RKO (cell line): ENCODE measurements at regions not wholly inside any gene's neighbourhood (a gene's known extent, or its start where the extent isn't known, plus 50 kb on each side); places are given as distances from the start of the nearest gene placed in this dataset.

Experiments
- DNase-seq: peaks from one replicate; pipeline ENCODE4 v3.0.0-alpha.2; 2016; ENCODE audit warnings: low spot score

- DNase-seq = no peak
Measured at GRCh38 chr1:94644352-94644751, 102.8 kb upstream of the F3 start.

- no peak for DNase-seq
Measured at GRCh38 chr1:94643819-94644218, 102.3 kb upstream of the F3 start.

DNA sequence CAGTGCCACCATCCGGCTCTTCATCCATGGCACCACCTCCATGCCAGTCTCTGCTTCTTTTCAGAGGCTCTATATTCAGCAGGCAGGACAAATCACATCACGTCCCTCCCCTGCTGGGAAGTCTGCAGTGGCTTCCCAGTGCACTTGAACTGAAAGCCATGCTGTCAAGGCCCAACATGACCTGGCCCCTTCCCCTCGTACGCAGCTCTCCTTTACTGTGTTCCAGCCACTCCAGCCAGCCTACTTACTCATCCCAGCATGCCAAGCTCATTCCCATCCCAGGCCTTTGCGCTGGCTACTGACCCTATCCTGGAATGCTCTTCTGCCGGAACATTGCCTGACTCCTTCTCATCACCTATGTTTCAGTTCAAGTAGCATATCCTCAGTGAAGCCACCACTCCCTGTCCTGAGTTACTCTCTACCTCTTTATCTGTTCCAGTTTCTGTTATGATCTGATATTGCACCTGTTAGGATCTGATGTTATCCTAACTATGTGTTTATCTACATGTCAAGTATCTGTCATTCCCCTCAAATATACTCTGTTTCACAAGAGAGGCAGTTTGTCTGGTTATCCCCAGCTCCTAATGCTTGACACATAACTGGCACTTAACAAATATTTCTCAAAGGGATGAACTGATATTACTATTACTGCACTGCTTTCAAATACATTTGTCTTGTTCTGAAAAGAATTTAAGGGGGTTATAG is 101.2 kb upstream of the F3 start:
- DNase-seq = no peak

DNA sequence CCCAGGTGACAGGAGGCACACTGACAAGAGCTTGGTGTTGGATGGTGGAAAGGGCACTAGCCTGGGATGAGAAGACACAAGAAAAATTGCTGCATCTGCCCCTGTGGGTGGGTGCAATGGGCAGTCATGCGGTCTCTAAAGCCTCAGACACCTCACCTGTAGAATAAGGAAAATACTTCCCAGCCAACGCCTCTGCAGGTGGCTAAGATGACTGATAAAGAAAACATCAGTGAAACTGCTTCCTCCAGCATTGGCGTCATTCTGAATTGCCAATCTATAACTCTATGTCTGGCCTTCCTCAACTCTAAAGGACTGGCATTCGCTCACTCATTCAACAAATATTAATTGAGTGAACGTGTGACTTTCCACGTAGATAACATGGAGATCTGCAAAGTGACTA is 100.4 kb upstream of the F3 start:
- DNase-seq = no peak

DNA sequence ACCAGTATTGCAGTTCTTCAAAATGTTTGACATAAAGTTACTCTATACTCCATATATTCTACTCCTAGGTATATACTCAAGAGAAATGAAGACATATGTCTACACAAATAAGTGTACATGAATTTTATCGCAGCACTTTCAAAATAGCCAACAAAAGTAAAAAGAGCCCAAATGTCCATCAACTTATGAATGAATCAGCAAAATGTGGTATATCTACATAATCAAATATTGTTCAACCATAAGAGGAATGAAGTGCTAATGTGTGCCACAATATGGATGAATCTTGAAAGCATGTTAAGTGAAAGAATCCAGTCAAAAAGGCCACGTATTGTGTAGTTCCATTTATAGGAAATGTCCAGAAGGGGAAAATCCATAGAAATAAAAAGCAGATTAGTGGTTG is 98.6 kb upstream of the F3 start:
- no peak for DNase-seq

- DNase-seq = no peak
Measured at GRCh38 chr1:94637121-94637520, 95.6 kb upstream of the F3 start.

GRCh38 chr1:94636624-94637023 is 95.1 kb upstream of the F3 start:
- no peak for DNase-seq

DNA sequence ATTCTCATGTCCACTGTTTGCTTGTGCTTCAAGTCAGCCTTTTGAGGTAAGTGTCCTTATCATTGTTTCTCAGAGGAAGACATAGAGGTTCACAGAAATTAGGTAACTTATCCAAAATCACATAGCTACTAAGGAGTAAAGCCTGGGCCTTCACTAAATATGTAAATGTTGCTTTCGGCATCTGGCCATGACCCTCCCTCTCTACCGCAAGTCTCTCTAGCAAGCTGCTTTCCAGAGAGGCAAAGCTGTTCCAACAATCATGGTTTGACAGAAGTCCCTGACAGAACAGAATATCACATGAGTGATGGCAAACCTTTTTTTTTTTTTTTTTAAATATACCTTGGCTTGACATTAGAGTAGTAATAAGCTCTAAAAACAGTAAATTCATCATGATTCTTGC is 94.5 kb upstream of the F3 start:
- DNase-seq = no peak

DNA sequence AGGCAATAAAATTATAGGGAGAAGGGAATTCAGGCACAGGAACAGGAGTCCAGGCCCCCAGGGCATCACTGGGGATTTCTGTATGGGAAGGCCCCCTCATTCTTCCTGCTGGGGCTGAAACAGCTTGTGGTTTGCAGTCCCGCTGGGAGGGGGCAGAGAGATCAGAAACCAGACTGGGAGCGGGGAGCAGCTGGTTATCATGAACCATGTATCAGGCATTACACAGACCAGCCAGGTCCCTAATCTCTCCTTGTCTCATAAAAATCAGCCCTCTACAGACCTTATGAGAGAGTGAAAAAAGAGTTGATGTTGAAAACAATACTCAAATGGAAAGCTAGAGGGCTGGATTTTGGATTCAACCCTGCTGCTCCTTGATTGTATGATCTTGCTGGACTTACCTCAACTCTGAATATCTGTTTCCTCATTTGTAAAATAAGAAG is 93.4 kb upstream of the F3 start:
- no peak for DNase-seq

GRCh38 chr1:94633051-94633450 is 91.5 kb upstream of the F3 start:
- no peak for DNase-seq

DNA sequence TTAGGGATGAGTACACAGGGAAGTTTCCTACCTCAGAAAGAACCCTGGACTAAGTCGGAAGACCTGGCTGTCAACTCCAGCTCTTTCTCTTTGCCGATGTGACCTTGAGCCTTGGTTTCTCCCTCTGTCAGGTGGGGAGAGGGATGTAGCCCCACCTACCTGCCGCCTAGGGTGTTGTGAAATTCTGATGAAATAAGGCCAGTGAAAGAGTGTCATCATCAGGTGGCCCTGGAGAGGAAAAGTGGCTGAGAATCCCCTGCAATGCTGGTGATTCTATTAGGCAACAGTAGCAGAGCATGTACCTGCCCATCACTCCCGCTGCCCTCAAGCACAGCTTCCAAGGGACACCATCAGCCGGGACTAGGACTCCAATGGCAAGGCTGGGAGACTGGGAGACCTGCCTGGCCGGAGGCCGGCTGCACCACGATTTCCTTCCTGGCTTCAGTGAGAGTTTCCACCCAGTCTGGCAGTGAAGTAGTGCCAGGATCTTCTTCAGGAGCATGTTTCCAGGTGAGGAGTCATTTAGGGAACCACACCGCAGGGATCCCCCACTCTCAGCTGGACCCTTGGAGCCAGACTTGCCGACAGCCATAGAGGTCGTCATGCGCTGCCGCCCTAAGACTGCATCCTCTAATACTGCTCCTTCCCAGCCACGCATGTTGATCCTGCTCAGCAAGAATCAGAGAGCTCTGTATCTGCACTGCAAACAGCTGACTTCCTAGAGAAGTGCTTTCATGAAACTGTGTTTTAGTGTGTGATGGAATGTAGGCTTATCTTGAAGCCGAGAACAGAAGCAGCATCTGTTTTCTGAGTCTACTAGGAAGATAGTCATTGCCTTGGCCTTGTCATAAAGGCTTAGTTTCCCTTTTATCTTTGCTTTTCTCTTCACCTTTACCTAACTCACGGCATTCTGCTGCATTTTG is 88.0 kb upstream of the F3 start:
- DNase-seq = no peak

GRCh38 chr1:94628499-94628843 is 86.9 kb upstream of the F3 start:
- DNase-seq = no peak

GRCh38 chr1:94627771-94628498 is 86.4 kb upstream of the F3 start:
- no peak for DNase-seq

GRCh38 chr1:94624203-94624602 is 82.6 kb upstream of the F3 start:
- DNase-seq = no peak

DNA sequence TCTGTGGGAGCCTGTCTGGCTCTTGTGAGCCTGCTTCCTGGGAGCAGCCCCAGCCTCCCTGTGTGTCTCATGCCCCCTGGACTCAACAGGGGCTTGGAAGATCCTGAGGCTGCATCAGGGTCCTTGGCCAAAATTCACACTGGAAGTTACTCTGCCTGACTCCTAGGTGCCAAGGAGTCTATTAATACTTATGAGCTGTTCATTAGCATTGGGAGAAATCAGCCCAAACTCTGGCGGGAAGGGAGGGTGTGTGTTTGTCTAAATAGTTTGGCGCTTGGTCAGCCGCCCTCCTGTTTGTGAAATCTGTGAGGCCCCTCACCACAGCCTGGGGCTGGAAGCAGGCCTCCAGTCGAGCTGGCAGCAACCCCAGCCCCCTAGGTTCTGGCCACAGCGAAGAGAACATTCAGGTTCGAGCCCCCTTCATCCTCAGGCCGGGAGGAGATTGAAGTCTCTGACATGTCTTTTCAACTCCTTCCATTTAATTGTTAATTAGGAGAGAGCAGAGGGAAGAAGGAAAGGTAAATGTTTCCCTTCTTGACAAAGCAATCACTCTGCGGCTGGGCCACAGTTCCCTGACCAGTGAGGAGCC is 82.1 kb upstream of the F3 start:
- no peak for DNase-seq

DNA sequence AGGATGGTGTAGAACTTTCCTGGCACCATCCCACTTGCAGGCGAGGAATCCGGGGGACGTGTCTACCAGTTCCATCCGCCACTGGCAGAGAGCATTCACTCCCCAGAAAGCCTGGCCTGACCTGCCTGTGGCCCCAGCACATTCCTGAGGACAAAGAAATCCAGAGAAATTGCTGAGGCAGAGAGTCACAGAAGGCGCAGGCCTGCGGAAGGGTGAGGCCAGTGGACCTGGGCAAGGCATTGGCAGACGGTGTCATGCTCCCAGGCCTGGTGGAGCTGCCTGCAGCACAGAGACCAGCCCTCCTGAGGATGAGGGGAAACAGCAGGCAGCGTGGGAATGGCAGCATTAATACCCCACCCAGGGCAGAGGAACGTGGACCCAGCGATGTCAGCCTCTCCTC is 81.2 kb upstream of the F3 start:
- no peak for DNase-seq

DNA sequence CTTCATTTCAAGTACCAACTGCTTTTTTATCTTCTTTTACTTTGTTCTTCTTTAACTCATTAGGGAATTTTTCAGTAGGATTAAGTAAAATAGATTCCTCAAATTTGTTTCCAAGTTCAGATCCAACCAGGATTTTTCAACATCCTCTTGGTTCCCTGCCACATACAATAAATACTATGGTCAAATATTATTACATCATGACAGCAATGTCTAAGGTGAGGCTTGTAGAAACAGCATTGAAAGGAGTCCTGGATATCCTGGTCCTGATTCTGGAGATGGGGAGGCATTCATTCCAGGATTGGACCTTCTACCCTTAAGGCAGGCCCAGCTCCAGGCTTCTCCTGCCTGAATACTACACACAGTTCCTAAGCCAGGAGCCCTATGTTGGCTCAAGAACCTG is 80.2 kb upstream of the F3 start:
- DNase-seq = no peak

DNA sequence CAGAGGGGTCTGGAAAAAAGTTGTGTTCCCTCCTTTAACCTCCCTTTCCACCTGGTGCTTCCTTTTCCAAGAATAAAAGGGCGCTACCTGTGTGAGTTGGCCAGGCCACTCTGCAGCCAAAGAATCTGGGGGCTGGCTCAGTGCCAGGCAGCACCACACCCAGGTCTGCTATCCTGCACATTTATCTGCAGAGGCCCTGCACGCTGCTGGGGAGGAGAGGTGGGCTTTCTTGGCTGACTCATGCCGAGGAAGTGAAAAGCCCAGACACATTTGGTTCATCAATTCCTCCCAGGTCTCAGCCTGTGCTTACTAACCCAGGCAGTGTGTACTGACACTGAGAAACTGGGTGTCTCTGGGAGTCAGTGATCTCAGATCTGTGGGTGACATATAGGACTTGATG is 79.8 kb upstream of the F3 start:
- no peak for DNase-seq

GRCh38 chr1:94620345-94621031 is 78.9 kb upstream of the F3 start:
- no peak for DNase-seq

DNA sequence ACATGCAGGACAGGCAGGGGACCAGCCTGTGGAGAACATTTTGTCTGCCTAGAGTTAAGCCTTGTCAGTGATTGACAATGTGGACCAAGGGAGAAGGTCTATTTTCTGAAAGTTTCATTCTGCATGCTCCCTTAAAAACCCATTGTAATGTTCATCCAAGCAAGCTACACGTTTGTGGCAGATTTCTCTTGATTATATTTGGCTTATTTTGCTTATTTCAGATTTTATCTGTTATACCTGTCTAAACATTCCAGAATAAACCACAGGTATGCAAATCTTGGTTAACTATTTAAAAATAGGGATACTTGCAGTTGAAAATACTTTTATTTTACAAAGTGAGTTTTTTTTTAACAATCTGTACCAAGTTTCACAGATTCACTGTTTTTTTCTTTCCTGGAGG is 78.2 kb upstream of the F3 start:
- DNase-seq = no peak

GRCh38 chr1:94617957-94618739 is 76.6 kb upstream of the F3 start:
- DNase-seq = no peak
